AG04450 (cell line): ENCODE measurements at regions not wholly inside any gene's neighbourhood (a gene's known extent, or its start where the extent isn't known, plus 50 kb on each side); places are given as distances from the start of the nearest gene placed in this dataset.

Experiments
- CTCF ChIA-PET: fragments of 300-600, 350-600 bp; formaldehyde crosslinking; extraction: SDS; loops from one replicate; lab custom pipeline; 2022; ENCODE audit warnings: antibody characterized with exemption, inconsistent platforms; lab: Charles Lee
- POLR2A ChIA-PET: fragments of 350-600 bp; formaldehyde crosslinking; extraction: SDS; loops from one replicate; lab custom pipeline; 2021; ENCODE audit warnings: antibody characterized with exemption, inconsistent platforms; lab: Yijun Ruan, JAX
- DNase-seq: peaks from one replicate; pipeline ENCODE4 v3.0.0-alpha.2; 2011; ENCODE audit warnings: low read depth, low spot score
- H3K27ac ChIP-seq: one replicate; pipeline ENCODE4 v1.5.1; 2012; ENCODE audit warnings: low read depth, low read length, control low read depth
- H3K27me3 ChIP-seq: one replicate; pipeline ENCODE4 v1.6.0; 2012; ENCODE audit warnings: low read length; ENCODE audit not compliant: control insufficient read depth, insufficient read depth
- H3K4me3 ChIP-seq: 2 replicates; pipeline ENCODE4 v1.5.1; 2011; ENCODE audit warnings: mild to moderate bottlenecking, low read depth, low read length, control low read depth
- H3K9me3 ChIP-seq: 2 replicates; pipeline ENCODE4 v1.5.1; 2012; ENCODE audit warnings: low read length; ENCODE audit not compliant: control insufficient read depth, insufficient read depth
- CTCF ChIP-seq: IDR thresholded peaks from 2 replicates; pipeline ENCODE4 v1.5.1; 2011; ENCODE audit warnings: low read depth, low read length, control low read depth, inconsistent platforms

- Histone ChIP-seq H3K4me3 (no peak overlapping the region), H3K9me3 (no peaks in the 10 kb centered on the region), H3K27me3 (peaks cover 22% of the 10 kb centered on the region), H3K27ac (no peak overlapping the region)
- no peak for DNase-seq
- TF ChIP-seq CTCF: no peak
- ChIA-PET CTCF (no interaction called here), POLR2A (interaction anchor here (0.6 kb wide), 1 partner anchor 37 kb away, joined by 16 read pairs; no protein-coding TSS in a partner anchor)
Measured at GRCh38 chr5:77943851-77944250, 167.7 kb upstream of the TBCA start.

- TF ChIP-seq CTCF: no peak
- ChIA-PET CTCF (no interaction called here), POLR2A (no interaction called here)
- DNase-seq: no peak
- H3K27ac ChIP-seq: no peak overlapping the region
- H3K27me3 ChIP-seq: peaks cover 22% of the 10 kb centered on the region
- no peak overlapping the region for H3K4me3 ChIP-seq
- H3K9me3 ChIP-seq: no peaks in the 10 kb centered on the region
Measured at GRCh38 chr5:77942578-77943239, 166.6 kb upstream of the TBCA start.

- ChIA-PET CTCF (interaction anchor here (0.7 kb wide), 1 partner anchor 307 kb away, joined by 3 read pairs; no protein-coding TSS in a partner anchor), POLR2A (no interaction called here)
- no peaks in the 10 kb centered on the region for H3K9me3 ChIP-seq
- H3K27ac ChIP-seq: no peak overlapping the region
- DNase-seq: no peak
- TF ChIP-seq CTCF: no peak
- no peak overlapping the region for H3K4me3 ChIP-seq
- peaks cover 16% of the 10 kb centered on the region for H3K27me3 ChIP-seq
Measured at GRCh38 chr5:77937015-77937908, 161.1 kb upstream of the TBCA start.

GRCh38 chr5:77936365-77936693 is 160.2 kb upstream of the TBCA start:
- ChIA-PET CTCF (no interaction called here), POLR2A (no interaction called here)
- TF ChIP-seq CTCF: no peak
- no peak for DNase-seq
- Histone ChIP-seq H3K4me3 (no peak overlapping the region), H3K27me3 (peaks cover 16% of the 10 kb centered on the region), H3K9me3 (no peaks in the 10 kb centered on the region), H3K27ac (no peak overlapping the region)
